CD4-positive, alpha-beta memory T cell (primary cell): ENCODE measurements at regions not wholly inside any gene's neighbourhood (a gene's known extent, or its start where the extent isn't known, plus 50 kb on each side); places are given as distances from the start of the nearest gene placed in this dataset.
"Not testable (repeated sequence)": the region's sequence is repeated elsewhere in the genome, so short reads cannot be mapped to it uniquely, and the experiment has no call there.

Source experiments
- CTCF ChIA-PET: fragments of 350-600 bp; sonication (Branson Sonifier 250); formaldehyde crosslinking; loops from one replicate; lab custom pipeline; 2021; ENCODE audit warnings: inconsistent platforms; ENCODE audit not compliant: partially characterized antibody; lab: Charles Lee
- POLR2A ChIA-PET: fragments of 350-600 bp; sonication (Branson Sonifier 250); formaldehyde crosslinking; loops from one replicate; lab custom pipeline; 2021; ENCODE audit not compliant: partially characterized antibody; lab: Charles Lee
- DNase-seq, 5 donors: peaks; one replicate each; pipeline versions ENCODE4 v3.0.0 to v3.0.0-alpha.2; 2020 to 2022; ENCODE audit warnings: mixed read lengths in 1 of 5
- H3K27ac ChIP-seq: one replicate; pipeline ENCODE4 v1.7.0; 2013; ENCODE audit warnings: low read depth, low read length
- H3K27me3 ChIP-seq: 2 replicates; pipeline ENCODE4 v1.7.0; 2013; ENCODE audit warnings: mild to moderate bottlenecking, low read length, moderate library complexity; ENCODE audit not compliant: insufficient read depth
- H3K36me3 ChIP-seq: 2 replicates; pipeline ENCODE4 v1.7.0; 2013; ENCODE audit warnings: mild to moderate bottlenecking, low read length, moderate library complexity; ENCODE audit not compliant: insufficient read depth
- H3K4me1 ChIP-seq: 2 replicates; pipeline ENCODE4 v1.7.0; 2013; ENCODE audit warnings: mild to moderate bottlenecking, low read length, moderate library complexity; ENCODE audit not compliant: insufficient read depth
- H3K4me3 ChIP-seq, 2 donors: one replicate each; pipeline ENCODE4 v1.7.0; 2013; ENCODE audit warnings: low read length in 2 of 2, mild to moderate bottlenecking in 1 of 2
- H3K9me3 ChIP-seq, 2 donors: one replicate each; pipeline ENCODE4 v1.7.0; 2013; ENCODE audit warnings: low read length in 2 of 2, control low read depth in 1 of 2; ENCODE audit not compliant: control insufficient read depth in 1 of 2
- H3K27ac Mint-ChIP-seq, 7 donors: one replicate each; pipeline ENCODE4 v1.8.0; 2020 to 2021; ENCODE audit warnings: mixed read lengths in 7 of 7, mild to moderate bottlenecking in 6 of 7, inconsistent platforms in 3 of 7, moderate library complexity in 3 of 7
- H3K27me3 Mint-ChIP-seq, 2 donors: one replicate each; pipeline ENCODE4 v1.8.0; 2020 to 2021; ENCODE audit warnings: mixed read lengths in 2 of 2
- H3K36me3 Mint-ChIP-seq, 2 donors: one replicate each; pipeline ENCODE4 v1.8.0; 2020 to 2021; ENCODE audit warnings: mixed read lengths in 2 of 2, inconsistent platforms in 1 of 2, mild to moderate bottlenecking in 1 of 2
- H3K4me1 Mint-ChIP-seq, 4 donors: one replicate each; pipeline ENCODE4 v1.8.0; 2020 to 2021; ENCODE audit warnings: mixed read lengths in 4 of 4, mild to moderate bottlenecking in 1 of 4
- H3K4me3 Mint-ChIP-seq, 8 donors: one replicate each; pipeline ENCODE4 v1.8.0; 2020 to 2021; ENCODE audit warnings: mixed read lengths in 8 of 8, mild to moderate bottlenecking in 7 of 8, moderate library complexity in 6 of 8, inconsistent platforms in 3 of 8
- H3K9me3 Mint-ChIP-seq, 8 donors: one replicate each; pipeline ENCODE4 v1.8.0; 2020 to 2021; ENCODE audit warnings: mixed read lengths in 8 of 8, mild to moderate bottlenecking in 5 of 8, inconsistent platforms in 3 of 8, moderate library complexity in 1 of 8
- intact Hi-C: fragments of 100-400 bp; cut with micrococcal nuclease; formaldehyde crosslinking; loops from one replicate; pipeline ENCODE4 v1.15.1; 2023

DNA sequence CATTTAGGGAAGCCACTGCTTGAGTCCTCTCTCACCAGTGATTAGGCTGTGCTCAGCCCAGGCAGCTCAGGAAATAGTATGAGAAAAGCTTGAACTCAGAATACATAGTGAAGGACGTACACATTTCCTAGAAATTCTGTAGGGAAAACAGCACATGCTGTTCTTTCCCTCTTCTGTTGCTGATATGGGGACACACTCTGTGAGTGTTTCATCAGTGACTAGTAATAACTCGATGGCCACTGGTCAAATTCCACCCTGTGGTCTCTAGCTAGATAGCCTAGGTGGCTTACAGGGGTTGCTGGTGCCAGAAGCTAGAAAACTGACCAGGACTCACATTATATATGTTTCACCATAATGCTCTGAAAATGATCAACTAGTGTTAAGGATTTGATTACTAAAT is 259.8 kb upstream of the SOX4 start:
- H3K9me3 Mint-ChIP-seq = peaks cover 0 to 5% (median 1%) of the 10 kb centered on the region in 8 donors
- DNase-seq = no peak
- no peaks in the 10 kb centered on the region for H3K4me1 Mint-ChIP-seq
- H3K36me3 ChIP-seq = no peaks in the 10 kb centered on the region
- H3K27ac ChIP-seq = no peak overlapping the region
- ChIA-PET POLR2A (no interaction called here), CTCF (no interaction called here)
- H3K27me3 ChIP-seq = no peaks in the 10 kb centered on the region
- no peaks in the 10 kb centered on the region for H3K4me1 ChIP-seq
- H3K27me3 Mint-ChIP-seq = no peaks in the 10 kb centered on the region
- H3K27ac Mint-ChIP-seq = no peak overlapping the region
- H3K4me3 Mint-ChIP-seq = no peak overlapping the region
- H3K4me3 ChIP-seq = no peak overlapping the region
- intact Hi-C loops = no loop called here
- H3K36me3 Mint-ChIP-seq = no peaks in the 10 kb centered on the region
- no peaks in the 10 kb centered on the region for H3K9me3 ChIP-seq

DNA sequence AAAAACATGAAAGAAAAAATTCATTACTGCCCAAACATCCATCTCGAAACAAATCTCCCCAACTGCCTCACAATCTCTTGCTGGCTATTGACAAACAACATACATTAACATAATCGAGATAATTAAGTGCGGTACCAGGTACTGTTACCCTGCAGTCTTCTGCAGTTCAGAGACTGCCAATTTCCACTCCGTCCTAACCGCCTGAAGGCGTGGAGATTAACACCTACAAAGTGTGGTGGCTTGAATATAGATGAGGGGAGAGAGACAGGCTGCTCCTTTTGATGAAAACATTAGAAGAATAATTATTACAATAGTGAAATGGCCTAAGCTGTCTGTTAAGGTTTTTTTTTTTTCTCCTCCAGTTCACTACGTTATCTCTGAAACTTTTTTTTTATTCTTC is 258.9 kb upstream of the SOX4 start:
- no peak overlapping the region for H3K27ac Mint-ChIP-seq
- intact Hi-C loops = no loop called here
- Histone ChIP-seq H3K4me3 (no peak overlapping the region), H3K27me3 (no peaks in the 10 kb centered on the region), H3K36me3 (no peaks in the 10 kb centered on the region), H3K4me1 (no peaks in the 10 kb centered on the region), H3K27ac (no peak overlapping the region), H3K9me3 (no peaks in the 10 kb centered on the region)
- peaks cover 0 to 5% (median 1%) of the 10 kb centered on the region in 8 donors for H3K9me3 Mint-ChIP-seq
- no peaks in the 10 kb centered on the region for H3K36me3 Mint-ChIP-seq
- POLR2A ChIA-PET = no interaction called here
- DNase-seq = no peak
- CTCF ChIA-PET = no interaction called here
- H3K4me3 Mint-ChIP-seq = no peak overlapping the region
- no peaks in the 10 kb centered on the region for H3K4me1 Mint-ChIP-seq
- H3K27me3 Mint-ChIP-seq = no peaks in the 10 kb centered on the region

DNA sequence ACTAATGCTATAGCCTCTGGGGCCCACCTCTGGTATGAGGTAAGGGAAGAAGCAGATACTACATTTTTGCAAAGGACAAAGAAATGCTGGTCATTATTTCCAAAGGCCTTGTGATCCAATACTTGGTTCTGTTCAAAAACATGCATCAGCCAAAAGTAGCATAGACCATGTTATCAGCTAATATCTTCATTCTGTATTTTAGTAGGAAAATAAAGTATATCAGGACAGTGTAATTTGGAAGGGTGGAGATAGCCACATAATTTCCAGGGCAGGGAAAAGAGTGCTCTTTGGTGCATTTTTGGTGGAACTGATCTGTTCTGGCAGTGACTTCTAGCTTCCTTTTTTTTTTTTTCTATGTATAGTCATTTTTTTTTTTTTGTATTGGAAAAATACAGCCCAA is 258.0 kb upstream of the SOX4 start:
- POLR2A ChIA-PET = no interaction called here
- no peak overlapping the region for H3K27ac Mint-ChIP-seq
- no peak for DNase-seq
- no peaks in the 10 kb centered on the region for H3K27me3 Mint-ChIP-seq
- CTCF ChIA-PET = interaction anchor here (1.2 to 1.3 kb wide), 2 partner anchors 9 to 34 kb away, joined by 3 to 4 read pairs; no protein-coding TSS in a partner anchor
- no peaks in the 10 kb centered on the region for H3K4me1 ChIP-seq
- no peaks in the 10 kb centered on the region for H3K27me3 ChIP-seq
- no peak overlapping the region for H3K4me3 ChIP-seq
- H3K9me3 Mint-ChIP-seq = peaks cover 0 to 5% (median 1%) of the 10 kb centered on the region in 8 donors
- H3K36me3 Mint-ChIP-seq = no peaks in the 10 kb centered on the region
- no peaks in the 10 kb centered on the region for H3K36me3 ChIP-seq
- no peak overlapping the region for H3K4me3 Mint-ChIP-seq
- H3K9me3 ChIP-seq = no peaks in the 10 kb centered on the region
- intact Hi-C loops = no loop called here
- no peak overlapping the region for H3K27ac ChIP-seq
- no peaks in the 10 kb centered on the region for H3K4me1 Mint-ChIP-seq

DNA sequence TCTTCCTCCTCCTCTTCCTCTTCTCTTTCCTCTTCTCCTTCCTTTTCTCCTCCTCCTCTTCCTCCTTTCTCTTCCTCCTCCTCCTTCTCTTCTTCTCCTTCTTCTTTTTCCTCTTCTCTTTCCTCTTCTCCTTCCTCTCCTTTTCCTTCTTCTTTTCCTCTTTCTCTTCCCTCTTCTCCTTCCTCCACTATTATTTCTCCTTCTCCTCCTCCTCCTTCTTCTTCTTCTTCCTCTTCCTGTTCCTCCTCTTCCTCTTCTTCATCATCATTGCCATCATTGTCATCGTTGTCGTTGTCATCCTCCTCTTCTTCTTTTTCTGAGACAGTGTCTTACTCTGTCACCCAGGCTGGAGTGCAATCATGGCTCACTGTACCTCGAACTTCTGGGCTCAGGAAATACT is 256.3 kb upstream of the SOX4 start:
- intact Hi-C loops = no loop called here
- no peaks in the 10 kb centered on the region for H3K9me3 ChIP-seq
- Mint-ChIP-seq H3K27me3 (peaks cover 2 to 3% of the 10 kb centered on the region in 2 donors), H3K9me3 (peaks cover 0 to 5% (median 1%) of the 10 kb centered on the region in 8 donors), H3K36me3 (no peaks in the 10 kb centered on the region), H3K27ac (no peak overlapping the region), H3K4me1 (no peaks in the 10 kb centered on the region), H3K4me3 (no peak overlapping the region)
- no peak overlapping the region for H3K27ac ChIP-seq
- POLR2A ChIA-PET = no interaction called here
- no peaks in the 10 kb centered on the region for H3K36me3 ChIP-seq
- DNase-seq = no peak
- H3K27me3 ChIP-seq = no peaks in the 10 kb centered on the region
- H3K4me3 ChIP-seq = no peak overlapping the region
- H3K4me1 ChIP-seq = no peaks in the 10 kb centered on the region
- CTCF ChIA-PET = no interaction called here

DNA sequence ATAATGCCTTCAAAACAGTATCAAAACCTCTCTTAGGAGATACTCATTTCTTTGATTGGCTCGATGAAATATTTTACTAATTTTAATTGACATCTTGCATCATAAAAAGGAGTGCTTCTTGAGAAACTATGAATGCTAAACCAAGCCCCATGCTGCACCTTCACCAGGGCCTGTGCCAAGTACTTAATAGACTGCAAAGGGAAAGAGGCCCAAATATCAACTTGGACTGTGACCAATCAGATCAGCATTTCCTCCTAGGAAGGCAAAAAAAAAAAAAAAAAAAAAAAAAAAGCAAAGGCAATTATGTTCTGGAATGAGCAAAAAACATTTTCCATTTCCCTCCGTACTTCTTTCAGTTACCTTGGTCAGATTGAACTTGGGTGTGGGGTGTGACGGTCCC is 253.0 kb upstream of the SOX4 start:
- Mint-ChIP-seq H3K27ac (no peak overlapping the region), H3K36me3 (no peaks in the 10 kb centered on the region), H3K4me3 (no peak overlapping the region), H3K4me1 (no peaks in the 10 kb centered on the region), H3K9me3 (peaks cover 0 to 5% (median 2%) of the 10 kb centered on the region in 8 donors), H3K27me3 (peaks cover 2 to 3% of the 10 kb centered on the region in 2 donors)
- POLR2A ChIA-PET = no interaction called here
- no peaks in the 10 kb centered on the region for H3K9me3 ChIP-seq
- CTCF ChIA-PET = no interaction called here
- intact Hi-C loops = no loop called here
- H3K4me3 ChIP-seq = no peak overlapping the region
- H3K27me3 ChIP-seq = no peaks in the 10 kb centered on the region
- no peaks in the 10 kb centered on the region for H3K36me3 ChIP-seq
- no peaks in the 10 kb centered on the region for H3K4me1 ChIP-seq
- H3K27ac ChIP-seq = no peak overlapping the region
- DNase-seq = no peak

DNA sequence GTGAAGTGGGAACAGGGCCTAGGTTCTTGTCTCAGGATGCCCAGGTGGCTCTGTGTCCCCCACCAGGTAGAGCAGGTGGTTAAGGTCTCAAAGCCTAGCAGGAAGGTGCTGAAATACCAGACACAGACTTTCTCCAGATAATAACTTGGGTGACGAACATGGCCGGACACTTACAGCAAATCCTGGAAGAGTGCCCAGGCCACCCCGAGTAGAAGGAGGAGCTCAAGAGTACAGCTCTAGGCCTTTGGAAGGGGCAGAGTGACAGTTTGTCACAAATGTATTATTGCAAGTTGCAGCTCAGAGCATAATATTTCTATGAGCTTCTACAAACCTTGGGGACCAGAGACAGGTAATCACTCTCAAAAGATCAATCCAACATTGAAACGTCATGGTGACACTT is 251.6 kb upstream of the SOX4 start:
- Mint-ChIP-seq H3K4me1 (no peaks in the 10 kb centered on the region), H3K27me3 (peaks cover 2 to 3% of the 10 kb centered on the region in 2 donors), H3K36me3 (no peaks in the 10 kb centered on the region), H3K4me3 (no peak overlapping the region), H3K27ac (no peak overlapping the region), H3K9me3 (peaks cover 0 to 5% (median 2%) of the 10 kb centered on the region in 8 donors)
- no peaks in the 10 kb centered on the region for H3K36me3 ChIP-seq
- no peaks in the 10 kb centered on the region for H3K27me3 ChIP-seq
- H3K27ac ChIP-seq = no peak overlapping the region
- POLR2A ChIA-PET = no interaction called here
- H3K4me3 ChIP-seq = no peak overlapping the region
- intact Hi-C loops = no loop called here
- DNase-seq = no peak
- no peaks in the 10 kb centered on the region for H3K9me3 ChIP-seq
- H3K4me1 ChIP-seq = no peaks in the 10 kb centered on the region
- CTCF ChIA-PET = no interaction called here

DNA sequence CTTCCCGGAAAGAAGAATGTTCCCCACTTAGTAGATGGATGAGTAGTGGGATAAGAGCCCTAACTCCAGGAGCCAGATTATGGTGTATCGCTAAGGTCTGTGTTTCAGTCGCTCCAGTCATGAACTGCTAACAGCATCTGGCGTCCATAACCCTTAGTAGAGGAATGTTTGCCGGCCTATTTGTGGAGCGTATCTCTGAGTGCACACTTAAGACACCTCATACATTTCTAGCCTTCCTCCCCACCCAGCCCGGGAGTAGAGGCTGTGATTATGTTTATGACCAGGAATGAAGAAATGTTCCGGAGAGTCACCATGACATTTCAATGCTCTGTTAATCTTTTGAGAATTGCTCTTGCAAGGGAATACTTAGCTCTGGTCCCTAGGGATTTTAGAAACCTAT is 251.1 kb upstream of the SOX4 start:
- Histone ChIP-seq H3K4me3 (no peak overlapping the region), H3K9me3 (no peaks in the 10 kb centered on the region), H3K4me1 (no peaks in the 10 kb centered on the region), H3K27me3 (no peaks in the 10 kb centered on the region), H3K27ac (no peak overlapping the region), H3K36me3 (no peaks in the 10 kb centered on the region)
- Mint-ChIP-seq H3K27ac (no peak overlapping the region), H3K4me3 (no peak overlapping the region), H3K4me1 (no peaks in the 10 kb centered on the region), H3K27me3 (peaks cover 2 to 3% of the 10 kb centered on the region in 2 donors), H3K36me3 (no peaks in the 10 kb centered on the region), H3K9me3 (peaks cover 0 to 3% (median under 1%) of the 10 kb centered on the region in 8 donors)
- no peak for DNase-seq
- intact Hi-C loops = no loop called here
- CTCF ChIA-PET = no interaction called here
- POLR2A ChIA-PET = no interaction called here

DNA sequence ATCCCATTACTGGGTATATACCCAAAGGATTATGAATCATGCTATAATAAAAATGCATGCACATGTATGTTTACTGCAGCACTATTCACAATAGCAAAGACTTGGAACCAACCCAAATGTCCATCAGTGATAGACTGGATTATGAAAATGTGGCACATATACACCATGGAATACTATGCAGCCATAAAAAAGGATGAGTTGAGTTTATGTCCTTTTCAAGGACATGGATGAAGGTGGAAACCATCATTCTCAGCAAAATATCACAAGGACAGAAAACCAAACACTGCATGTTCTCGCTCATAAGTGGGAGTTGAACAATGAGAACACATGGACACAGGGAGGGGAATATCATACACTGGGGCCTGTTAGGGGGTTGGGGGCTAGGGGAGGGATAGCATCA is 247.8 kb upstream of the SOX4 start:
- H3K4me3 Mint-ChIP-seq, H3K4me1 Mint-ChIP-seq, H3K27ac Mint-ChIP-seq, H3K27me3 ChIP-seq, POLR2A ChIA-PET, DNase-seq, H3K9me3 Mint-ChIP-seq, intact Hi-C loops, H3K4me3 ChIP-seq, H3K4me1 ChIP-seq, H3K9me3 ChIP-seq, H3K27me3 Mint-ChIP-seq, CTCF ChIA-PET, H3K36me3 ChIP-seq, H3K27ac ChIP-seq, H3K36me3 Mint-ChIP-seq: not testable (repeated sequence)
